ENCODE measurements at regions not wholly inside any gene's neighbourhood (a gene's known extent, or its start where the extent isn't known, plus 50 kb on each side); places are given as distances from the start of the nearest gene placed in this dataset.
A peak's percentile ranks its signal among the peaks of the same experiment; 100 is the strongest.

DNA sequence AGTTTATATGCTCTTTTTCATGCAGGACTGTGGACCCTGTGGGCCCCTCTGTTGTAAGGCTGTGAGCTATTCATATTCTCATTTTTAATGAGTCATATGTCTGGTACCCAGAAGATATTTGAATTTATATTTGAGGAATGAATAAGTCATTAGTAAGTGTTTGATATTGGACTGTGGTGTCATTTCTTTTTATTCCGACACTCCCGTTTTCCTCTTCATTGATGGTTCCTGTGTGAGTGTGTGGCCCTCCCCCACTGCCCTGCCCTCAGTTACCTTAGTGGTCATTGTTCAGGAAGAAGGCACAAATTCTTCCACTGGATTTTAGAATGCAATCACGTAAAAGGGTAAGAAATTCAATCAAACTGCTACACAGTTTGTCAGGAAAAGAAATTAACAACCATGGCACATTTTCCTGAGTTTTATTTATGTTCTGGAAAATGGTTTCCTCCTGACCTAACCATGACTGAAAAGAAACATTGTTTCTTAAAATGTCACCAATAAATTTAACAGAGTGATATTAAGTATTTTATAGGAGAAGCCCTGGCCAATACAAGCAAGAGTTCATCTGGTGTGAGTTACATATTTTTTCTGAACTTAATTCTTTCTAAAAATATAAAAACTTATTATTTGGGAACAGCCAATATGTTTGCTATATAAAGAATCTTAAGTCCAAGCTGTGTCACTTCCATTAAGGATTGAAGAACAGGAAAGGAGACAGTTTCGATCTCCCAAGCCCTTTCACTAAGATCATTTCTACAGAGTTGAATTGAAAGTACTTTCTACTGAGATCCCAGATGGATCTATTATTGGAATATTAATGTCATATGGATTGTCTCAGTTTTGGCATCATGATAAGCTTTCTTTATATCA, 370.5 kb upstream of the ANXA10 start:
- TF ChIP-seq, protein P1, sequence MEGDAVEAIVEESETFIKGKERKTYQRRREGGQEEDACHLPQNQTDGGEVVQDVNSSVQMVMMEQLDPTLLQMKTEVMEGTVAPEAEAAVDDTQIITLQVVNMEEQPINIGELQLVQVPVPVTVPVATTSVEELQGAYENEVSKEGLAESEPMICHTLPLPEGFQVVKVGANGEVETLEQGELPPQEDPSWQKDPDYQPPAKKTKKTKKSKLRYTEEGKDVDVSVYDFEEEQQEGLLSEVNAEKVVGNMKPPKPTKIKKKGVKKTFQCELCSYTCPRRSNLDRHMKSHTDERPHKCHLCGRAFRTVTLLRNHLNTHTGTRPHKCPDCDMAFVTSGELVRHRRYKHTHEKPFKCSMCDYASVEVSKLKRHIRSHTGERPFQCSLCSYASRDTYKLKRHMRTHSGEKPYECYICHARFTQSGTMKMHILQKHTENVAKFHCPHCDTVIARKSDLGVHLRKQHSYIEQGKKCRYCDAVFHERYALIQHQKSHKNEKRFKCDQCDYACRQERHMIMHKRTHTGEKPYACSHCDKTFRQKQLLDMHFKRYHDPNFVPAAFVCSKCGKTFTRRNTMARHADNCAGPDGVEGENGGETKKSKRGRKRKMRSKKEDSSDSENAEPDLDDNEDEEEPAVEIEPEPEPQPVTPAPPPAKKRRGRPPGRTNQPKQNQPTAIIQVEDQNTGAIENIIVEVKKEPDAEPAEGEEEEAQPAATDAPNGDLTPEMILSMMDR (IDR thresholded peaks at IDR 0.05; ENCODE audit: insufficient read depth, low read length, severe bottlenecking): no peak
- H3K36me3 ChIP-seq (ENCODE audit: control insufficient read depth, insufficient read depth, low read length): no peaks in the 10 kb centered on the region
- DNase-seq (ENCODE audit: low read depth) (peak; percentile 81), FAIRE-seq (no peak)
- no peaks in the 10 kb centered on the region for H3K27me3 ChIP-seq (ENCODE audit: control insufficient read depth, insufficient read depth, low read length)
- no peak overlapping the region for H3K4me3 ChIP-seq (ENCODE audit: low read depth, low read length)

DNA sequence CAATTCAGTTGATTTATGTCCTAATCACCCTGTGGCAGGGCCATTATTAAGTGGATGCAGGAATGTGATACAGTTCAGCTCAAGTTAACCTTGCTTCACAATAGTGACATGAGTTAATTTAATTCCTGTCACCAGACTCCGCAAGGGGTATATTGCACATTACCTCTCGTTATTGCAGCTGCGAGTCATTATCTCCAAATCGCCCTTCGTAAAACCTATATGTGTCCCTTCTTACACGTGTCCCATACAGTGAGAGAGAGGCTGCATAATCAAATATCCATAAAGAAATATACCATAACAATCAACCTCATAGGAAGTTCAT, 369.9 kb upstream of the ANXA10 start:
- Histone ChIP-seq H3K4me3 (ENCODE audit: low read depth, low read length) (no peak overlapping the region), H3K36me3 (ENCODE audit: control insufficient read depth, insufficient read depth, low read length) (no peaks in the 10 kb centered on the region), H3K27me3 (ENCODE audit: control insufficient read depth, insufficient read depth, low read length) (no peaks in the 10 kb centered on the region)
- DNase-seq (ENCODE audit: low read depth): no peak
- no peak for FAIRE-seq
- TF ChIP-seq, protein P1 (IDR thresholded peaks at IDR 0.05; ENCODE audit: insufficient read depth, low read length, severe bottlenecking): no peak

DNA sequence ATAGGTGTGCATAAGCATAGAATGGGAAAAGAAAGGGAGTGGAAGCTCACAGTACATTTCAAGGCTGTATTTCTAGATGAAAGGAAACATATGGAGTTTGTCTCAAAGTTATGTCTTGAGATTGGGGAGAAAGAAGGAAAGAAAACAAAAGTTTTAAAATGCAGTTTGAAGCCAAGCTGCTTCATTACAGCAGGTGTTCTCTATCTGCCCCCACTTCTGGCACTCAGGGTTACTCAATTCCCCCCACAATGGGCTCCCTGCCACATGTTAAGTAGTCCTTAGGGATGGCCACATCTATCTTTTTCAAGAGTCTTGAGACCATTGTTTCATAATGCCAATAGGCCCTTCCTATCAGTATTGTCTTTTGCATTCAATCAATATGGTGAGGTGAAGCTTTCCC, 367.4 kb upstream of the ANXA10 start:
- TF ChIP-seq, protein P1 (IDR thresholded peaks at IDR 0.05; ENCODE audit: insufficient read depth, low read length, severe bottlenecking): no peak
- DNase-seq (ENCODE audit: low read depth): no peak
- Histone ChIP-seq H3K4me3 (ENCODE audit: low read depth, low read length) (no peak overlapping the region), H3K36me3 (ENCODE audit: control insufficient read depth, insufficient read depth, low read length) (no peaks in the 10 kb centered on the region), H3K27me3 (ENCODE audit: control insufficient read depth, insufficient read depth, low read length) (no peaks in the 10 kb centered on the region)
- FAIRE-seq: no peak

DNA sequence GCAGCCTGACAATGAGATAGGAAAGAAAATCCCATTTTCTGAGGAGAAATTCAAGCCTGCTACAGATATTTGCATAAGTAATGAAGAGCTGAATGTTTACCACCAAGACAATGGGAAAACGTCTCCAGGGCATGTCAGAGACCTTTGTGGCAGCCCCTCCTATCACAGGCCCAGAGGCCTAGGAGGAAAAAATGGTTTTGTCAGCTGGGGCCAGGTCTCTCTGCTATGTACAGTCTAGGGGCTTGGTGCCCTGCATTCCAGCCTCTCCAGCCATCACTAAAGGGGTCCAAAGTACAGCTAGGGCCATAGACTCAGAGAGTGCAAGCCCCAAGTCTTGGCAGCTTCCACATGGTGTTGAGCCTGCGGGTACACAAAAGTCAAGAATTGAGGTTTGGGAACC, 361.6 kb upstream of the ANXA10 start:
- TF ChIP-seq, protein P1 (IDR thresholded peaks at IDR 0.05; ENCODE audit: insufficient read depth, low read length, severe bottlenecking): no peak
- DNase-seq (ENCODE audit: low read depth) (no peak), FAIRE-seq (no peak)
- Histone ChIP-seq H3K27me3 (ENCODE audit: control insufficient read depth, insufficient read depth, low read length) (no peaks in the 10 kb centered on the region), H3K36me3 (ENCODE audit: control insufficient read depth, insufficient read depth, low read length) (no peaks in the 10 kb centered on the region), H3K4me3 (ENCODE audit: low read depth, low read length) (no peak overlapping the region)

DNA sequence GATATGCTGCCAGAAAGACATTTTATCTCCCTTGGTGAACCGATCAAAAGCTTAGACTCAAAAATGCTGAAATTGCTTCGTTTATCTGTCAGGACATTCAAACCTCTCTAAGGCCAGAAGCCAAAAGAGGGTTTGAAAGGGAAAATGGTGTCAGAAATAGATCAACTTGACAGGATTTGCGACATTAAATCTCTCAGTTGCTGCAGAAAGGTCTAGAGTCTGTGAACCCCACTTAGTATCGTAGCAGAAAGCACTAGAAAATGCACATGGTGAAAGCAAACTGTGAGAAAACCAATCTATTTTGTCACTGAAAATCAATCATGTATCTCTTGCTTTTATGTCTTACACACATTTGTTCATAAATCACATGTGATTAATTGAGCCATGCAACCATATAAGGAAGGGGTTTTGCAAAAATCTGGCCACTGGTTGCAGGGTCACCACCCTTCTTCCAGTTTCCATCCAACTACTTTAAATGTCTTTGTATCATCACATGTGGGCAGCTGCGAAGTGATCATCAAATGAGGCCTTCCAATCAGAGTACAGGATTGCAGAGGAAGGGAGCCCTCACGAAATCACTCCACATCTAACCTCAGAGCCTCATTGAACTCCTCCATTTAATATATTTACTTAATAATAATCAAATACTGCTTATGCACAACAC, 347.2 kb upstream of the ANXA10 start:
- Histone ChIP-seq H3K4me3 (ENCODE audit: low read depth, low read length) (no peak overlapping the region), H3K36me3 (ENCODE audit: control insufficient read depth, insufficient read depth, low read length) (no peaks in the 10 kb centered on the region), H3K27me3 (ENCODE audit: control insufficient read depth, insufficient read depth, low read length) (no peaks in the 10 kb centered on the region)
- TF ChIP-seq, protein P1 (IDR thresholded peaks at IDR 0.05; ENCODE audit: insufficient read depth, low read length, severe bottlenecking): no peak
- DNase-seq (ENCODE audit: low read depth) (no peak), FAIRE-seq (no peak)
